NCI-H2171 (cell line): ENCODE measurements at regions not wholly inside any gene's neighbourhood (a gene's known extent, or its start where the extent isn't known, plus 50 kb on each side); places are given as distances from the start of the nearest gene placed in this dataset.

Experiments
- DNase-seq: peaks from one replicate; lab custom pipeline; 2025; lab: John Stamatoyannopoulos, UW

DNA sequence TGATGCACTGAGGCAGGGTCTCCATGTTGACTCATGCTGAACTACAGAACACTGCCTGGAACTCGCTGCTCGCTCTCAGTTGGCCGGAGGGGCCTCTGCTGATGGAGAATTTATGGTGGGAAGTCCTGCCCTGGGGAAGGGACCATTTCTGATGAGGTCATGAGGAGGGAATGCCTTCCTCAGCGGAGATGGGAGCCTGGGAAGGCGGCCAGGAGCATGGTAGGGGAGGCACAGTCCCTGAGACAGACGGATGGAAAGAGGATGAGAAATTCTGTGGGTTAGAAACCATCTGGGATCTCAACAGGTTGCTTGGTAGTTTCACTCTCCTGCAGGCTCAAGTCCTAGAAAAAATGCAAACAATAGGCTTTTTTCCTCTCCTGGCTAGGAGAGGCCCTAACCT lies 56.8 kb upstream of the TPM1 start:
- no peak for DNase-seq

DNA sequence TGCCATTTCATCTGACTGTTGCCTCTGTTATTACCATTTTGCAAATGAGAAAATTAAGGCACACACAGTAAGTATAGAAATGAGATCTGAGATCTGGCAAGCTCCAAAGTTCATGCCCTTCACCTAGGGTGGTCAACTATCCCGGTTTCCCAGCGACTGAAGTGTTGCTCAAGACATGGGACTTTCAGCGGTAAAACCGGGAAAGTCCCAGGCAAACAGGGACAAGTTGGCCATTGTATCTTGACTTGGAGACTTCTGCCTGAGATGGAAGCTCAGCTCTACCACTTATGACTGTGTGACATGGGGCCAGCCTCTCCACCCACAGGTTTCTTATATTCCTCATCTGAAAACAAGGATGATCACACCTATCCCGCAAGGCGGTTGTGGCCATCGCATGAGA lies 55.6 kb upstream of the TPM1 start:
- DNase-seq: no peak

DNA sequence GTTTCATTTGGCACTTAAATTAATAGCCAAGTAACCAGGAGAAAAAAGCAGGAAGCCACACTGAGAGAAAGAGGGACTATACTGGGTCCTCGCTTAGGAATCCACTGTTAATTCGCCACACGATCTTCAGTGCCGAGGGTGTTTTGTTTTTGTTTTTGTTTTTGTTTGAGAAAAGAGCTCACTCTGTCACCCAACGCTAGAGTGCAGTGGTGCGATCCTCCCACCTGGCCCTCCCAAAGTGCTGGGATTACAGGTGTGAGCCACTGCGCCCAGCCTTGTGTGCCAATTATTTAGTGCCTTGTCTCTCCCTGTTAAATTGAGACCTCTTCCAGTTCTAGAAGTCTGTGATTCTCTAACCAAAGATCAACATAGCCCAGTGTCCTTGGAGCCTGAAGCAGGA lies 53.8 kb upstream of the TPM1 start:
- no peak for DNase-seq

DNA sequence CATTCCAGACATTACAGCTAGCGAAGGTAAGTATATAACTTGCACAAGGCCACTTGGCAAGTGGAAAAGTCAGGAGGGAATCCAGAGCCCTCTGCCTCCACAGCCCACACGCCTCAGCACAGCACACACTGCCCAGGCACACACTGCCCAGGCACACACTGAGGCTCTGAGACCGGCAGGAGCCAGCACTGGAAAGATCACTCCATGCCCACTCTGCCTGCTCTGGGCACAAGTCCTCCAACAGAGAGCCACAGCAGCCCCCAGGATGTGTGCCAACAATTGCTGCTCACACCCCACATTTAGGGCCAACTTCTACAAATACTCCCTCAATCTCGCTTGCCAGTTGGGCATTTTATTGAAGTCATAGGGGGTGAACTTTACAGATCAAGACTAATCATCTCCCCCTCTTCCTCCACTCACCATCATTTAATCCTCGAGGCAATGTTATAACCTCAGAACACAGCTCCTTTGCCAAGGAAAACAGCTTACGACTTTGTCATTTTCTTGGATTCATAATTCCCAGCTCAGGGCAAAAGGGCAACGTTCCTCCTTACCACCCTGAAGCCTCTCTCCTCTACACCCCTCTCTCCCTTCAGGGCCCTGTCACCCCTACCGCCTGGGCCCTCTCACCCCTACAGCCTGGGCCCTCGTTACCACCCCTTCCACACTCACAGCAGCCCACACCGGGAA lies 53.0 kb upstream of the TPM1 start:
- no peak for DNase-seq

DNA sequence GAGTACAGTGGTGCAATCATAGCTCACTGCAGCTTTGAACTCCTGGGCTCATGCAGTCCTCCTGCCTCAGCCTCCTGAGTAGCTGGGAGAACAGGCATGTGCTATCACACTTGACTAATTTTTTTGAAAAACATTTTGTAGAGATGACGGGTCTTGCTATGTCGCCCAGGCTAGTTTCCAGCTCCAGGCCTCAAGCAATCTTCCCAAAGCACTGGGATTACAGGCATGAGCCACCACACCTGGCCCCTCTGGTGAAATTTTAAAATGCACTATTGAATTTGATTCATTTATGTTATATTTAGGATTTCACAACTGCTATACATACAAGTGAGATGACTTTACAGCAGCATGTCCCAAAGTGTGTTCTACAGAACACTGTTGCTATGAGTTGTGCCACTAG lies 50.8 kb upstream of the TPM1 start:
- DNase-seq: no peak

DNA sequence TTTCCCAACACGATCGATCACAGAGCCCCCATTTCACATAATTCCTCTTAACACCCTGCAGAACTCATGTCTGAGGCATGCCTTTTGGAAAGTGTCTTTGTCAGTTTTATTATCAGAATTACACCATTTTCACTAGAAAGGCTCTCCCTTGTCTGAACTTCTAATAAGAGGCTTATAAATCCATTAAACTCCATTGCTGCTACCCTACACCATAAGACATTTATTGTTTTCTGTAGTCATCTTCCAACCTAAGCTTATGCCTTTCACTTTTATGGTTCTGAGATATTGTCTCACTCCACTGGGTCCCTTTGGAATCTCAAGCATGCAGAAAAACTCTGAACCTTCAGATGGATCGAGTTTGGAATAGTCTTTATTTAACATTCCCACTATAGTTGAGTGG lies 50.2 kb upstream of the TPM1 start:
- no peak for DNase-seq
